Motor neuron (in vitro differentiated cells): ENCODE measurements at regions not wholly inside any gene's neighbourhood (a gene's known extent, or its start where the extent isn't known, plus 50 kb on each side); places are given as distances from the start of the nearest gene placed in this dataset.
A peak's percentile ranks its signal among the peaks of the same experiment; 100 is the strongest.

Experiments
- ATAC-seq, 8 experiments: fragments of 200-7000 bp; cut with Tn5 transposase; replicated peaks in 6 of 8; 2 replicates each; pipeline ENCODE4 v1.8.0; 2021; ENCODE audit warnings: mild to moderate bottlenecking in 8 of 8, moderate library complexity in 8 of 8
- H3K27ac ChIP-seq, 2 donors: fragments of 250-450 bp; sonication (Bioruptor Pico); 2 replicates each; pipeline ENCODE4 v1.9.0; 2021; ENCODE audit warnings: antibody characterized with exemption in 2 of 2, mild to moderate bottlenecking in 2 of 2, moderate library complexity in 1 of 2
- H3K4me1 ChIP-seq, 2 donors: fragments of 250-450 bp; sonication (Bioruptor Pico); replicated peaks in 1 of 2; 2 replicates each; pipeline ENCODE4 v1.6.1; 2021; ENCODE audit warnings: antibody characterized with exemption in 2 of 2, mild to moderate bottlenecking in 2 of 2, moderate library complexity in 1 of 2
- H3K4me3 ChIP-seq, 5 donors: fragments of 250-450 bp; sonication (Bioruptor Pico); 2 replicates each; pipeline ENCODE4 v1.9.0; 2021; ENCODE audit warnings: antibody characterized with exemption in 5 of 5, mild to moderate bottlenecking in 5 of 5, moderate library complexity in 4 of 5
- WGBS, 10 experiments: fragments of 450-650 bp; shearing (Covaris generic); methylation state at CpG; one replicate each; pipeline ENCODE4 v1.0.0; 2022; 5-methylcytosine and 5-hydroxymethylcytosine counted together
- in situ Hi-C, 9 experiments: fragments of 400-800 bp; cut with MboI; loops; one replicate each; pipeline ENCODE4 v1.15.0; 2021; ENCODE audit warnings: low sequenced_read_pairs in 9 of 9, low pct_unique_long_range_greater_than_20kb in 2 of 9; ENCODE audit not compliant: unreplicated experiment in 9 of 9

GRCh38 chr16:74019612-74020011, 277.0 kb upstream of the PSMD7 start:
- ATAC-seq, result no peak
- WGBS, 10 experiments, result 14 to 100% (median 75%) methylated on average over 1 to 3 of the region's 3 CpGs
- Histone ChIP-seq H3K4me3 (no peak overlapping the region), H3K27ac (no peak overlapping the region), H3K4me1 (peaks cover 6 to 16% of the 10 kb centered on the region in 2 donors)
- in situ Hi-C loops, result no loop called here

DNA sequence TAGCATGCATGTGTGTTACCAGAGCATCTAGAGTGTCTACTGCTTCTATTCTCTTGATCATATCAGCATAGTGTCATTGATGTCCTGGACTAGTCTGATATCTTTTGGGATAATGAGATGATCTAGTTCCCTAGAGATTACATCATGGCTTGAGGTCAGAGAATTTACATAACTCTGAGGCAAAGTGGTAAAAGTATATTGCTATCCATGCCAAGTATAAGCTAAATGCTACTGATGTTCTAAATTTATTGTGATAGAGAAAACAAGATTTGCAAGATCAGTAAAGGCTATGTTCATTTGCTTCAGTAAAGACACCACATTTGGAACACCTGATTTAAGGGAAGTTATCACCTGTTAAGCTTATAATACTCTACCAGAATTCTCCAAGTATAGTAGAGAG, 280.7 kb upstream of the PSMD7 start:
- Histone ChIP-seq H3K27ac (no peak overlapping the region), H3K4me1 (peaks cover 6 to 16% of the 10 kb centered on the region in 2 donors), H3K4me3 (no peak overlapping the region)
- ATAC-seq, result no peak
- in situ Hi-C loops, result no loop called here

GRCh38 chr16:73998707-73999106, 297.9 kb upstream of the PSMD7 start:
- in situ Hi-C loops, result no loop called here
- no peak overlapping the region for H3K27ac ChIP-seq
- no peaks in the 10 kb centered on the region for H3K4me1 ChIP-seq
- 0 to 84% (median 17%) methylated on average over 1 to 2 of the region's 2 CpGs; no CpG with 5 or more reads in 3 of the 10 experiments for WGBS, 10 experiments
- no peak overlapping the region for H3K4me3 ChIP-seq
- ATAC-seq, result peak in 1 of 8 experiments; percentile 50

DNA sequence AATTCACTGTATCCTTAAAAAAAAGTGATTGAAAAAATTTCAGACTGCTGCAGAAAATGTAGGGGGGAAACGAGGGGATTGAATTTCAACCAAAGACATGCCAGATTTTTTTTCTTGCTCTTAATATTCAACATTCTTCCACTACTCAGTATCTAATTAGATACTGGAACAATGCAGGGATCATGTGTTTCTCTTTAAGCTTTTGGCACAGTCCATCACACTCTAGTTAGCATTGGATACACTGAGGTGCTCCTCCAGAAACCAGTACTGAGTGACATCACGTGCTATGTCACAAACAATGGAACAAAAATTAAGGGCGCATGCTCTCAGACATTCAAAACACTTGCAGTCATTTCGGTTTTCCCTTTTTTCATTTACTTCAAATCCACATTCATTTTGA, 298.6 kb upstream of the PSMD7 start:
- in situ Hi-C loops, result no loop called here
- no peaks in the 10 kb centered on the region for H3K4me1 ChIP-seq
- WGBS, 10 experiments, result 4 to 94% (median 80%) methylated on average over 3 to 4 of the region's 4 CpGs
- ATAC-seq, result peak in 2 of 8 experiments; percentile 37 to 39
- no peak overlapping the region for H3K27ac ChIP-seq
- no peak overlapping the region for H3K4me3 ChIP-seq

- in situ Hi-C loops, result no loop called here
- no peak overlapping the region for H3K4me3 ChIP-seq
- H3K4me1 ChIP-seq, result no peaks in the 10 kb centered on the region
- no peak for ATAC-seq
- H3K27ac ChIP-seq, result no peak overlapping the region
- 0 to 95% (median 82%) methylated on average over 1 to 3 of the region's 3 CpGs; no CpG with 5 or more reads in 1 of the 10 experiments for WGBS, 10 experiments
Measured at GRCh38 chr16:73997340-73997711, 299.3 kb upstream of the PSMD7 start.

GRCh38 chr16:73996624-73997339, 299.8 kb upstream of the PSMD7 start:
- in situ Hi-C loops, result no loop called here
- Histone ChIP-seq H3K27ac (no peak overlapping the region), H3K4me1 (no peaks in the 10 kb centered on the region), H3K4me3 (no peak overlapping the region)
- peak in 2 of 8 experiments; percentile 60 to 69 for ATAC-seq
- WGBS, 10 experiments, result 11 to 100% (median 83%) methylated on average over 2 to 11 of the region's 11 CpGs

DNA sequence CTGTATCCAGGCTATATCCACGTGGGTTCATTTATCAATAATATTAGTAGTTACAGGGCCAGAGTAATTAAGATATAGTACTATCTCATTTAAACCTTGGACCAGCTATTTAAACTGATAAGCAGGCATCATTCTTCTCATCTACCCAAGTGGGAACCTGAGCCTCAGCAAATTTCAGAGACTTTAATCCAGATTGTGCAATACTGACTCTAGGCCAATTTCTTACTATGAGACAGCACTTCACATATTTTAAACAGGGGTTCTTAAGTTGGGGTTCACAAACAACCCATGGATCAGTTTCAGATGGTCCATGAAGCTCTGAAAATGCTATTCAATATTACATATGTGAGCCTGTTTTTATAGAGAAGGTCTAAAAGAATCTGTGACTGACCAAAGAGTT, 302.7 kb upstream of the PSMD7 start:
- WGBS, 10 experiments, result 0 to 80% (median 51%) methylated on average over 1 of the region's 1 CpG; no CpG with 5 or more reads in 4 of the 10 experiments
- no peaks in the 10 kb centered on the region for H3K4me1 ChIP-seq
- in situ Hi-C loops, result no loop called here
- H3K27ac ChIP-seq, result no peak overlapping the region
- no peak for ATAC-seq
- H3K4me3 ChIP-seq, result no peak overlapping the region

GRCh38 chr16:73978407-73978784, 318.2 kb upstream of the PSMD7 start:
- Histone ChIP-seq H3K4me1 (peaks cover 3 to 27% of the 10 kb centered on the region in 2 donors), H3K27ac (no peak overlapping the region), H3K4me3 (no peak overlapping the region)
- 0 to 100% (median 92%) methylated on average over 1 to 5 of the region's 5 CpGs for WGBS, 10 experiments
- no peak for ATAC-seq
- in situ Hi-C loops, result no loop called here

DNA sequence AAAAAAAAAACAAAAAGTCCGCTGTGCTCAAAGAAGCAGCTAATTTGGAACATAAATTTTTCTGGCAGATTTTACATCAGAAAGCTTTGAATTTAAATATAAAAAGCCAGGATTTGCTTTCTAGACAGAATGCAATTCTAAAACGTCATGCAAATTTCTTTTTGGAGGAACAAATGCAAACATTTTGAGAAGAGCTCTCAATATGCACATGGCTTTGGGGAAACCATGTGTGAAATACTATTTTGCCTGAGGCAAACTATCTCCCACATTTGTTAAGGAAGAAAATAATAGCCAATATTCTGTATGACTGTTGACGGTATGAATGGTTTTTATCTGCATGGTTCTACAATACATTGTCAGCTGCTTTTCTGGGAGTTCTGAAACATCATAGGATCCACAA, 320.0 kb upstream of the PSMD7 start:
- 0 to 100% (median 40%) methylated on average over 1 to 3 of the region's 3 CpGs for WGBS, 10 experiments
- in situ Hi-C loops, result no loop called here

GRCh38 chr16:73973174-73973573, 323.4 kb upstream of the PSMD7 start:
- ATAC-seq, result peak in 3 of 8 experiments; percentile 65 to 70 (median 67)
- 29 to 83% (median 60%) methylated on average over 1 to 4 of the region's 4 CpGs; no CpG with 5 or more reads in 1 of the 10 experiments for WGBS, 10 experiments
- no peak overlapping the region for H3K4me3 ChIP-seq
- H3K4me1 ChIP-seq, result peaks cover 8 to 39% of the 10 kb centered on the region in 2 donors
- H3K27ac ChIP-seq, result peak overlapping the region in 1 of 2 donors; percentile 38
- in situ Hi-C loops, result no loop called here

More for the DNA sequence above, 320.0 kb upstream of the PSMD7 start:
- Histone ChIP-seq H3K27ac (no peak overlapping the region), H3K4me1 (peaks cover 8 to 43% of the 10 kb centered on the region in 2 donors), H3K4me3 (no peak overlapping the region)
- peak in 6 of 8 experiments; percentile 24 to 89 (median 60) for ATAC-seq

DNA sequence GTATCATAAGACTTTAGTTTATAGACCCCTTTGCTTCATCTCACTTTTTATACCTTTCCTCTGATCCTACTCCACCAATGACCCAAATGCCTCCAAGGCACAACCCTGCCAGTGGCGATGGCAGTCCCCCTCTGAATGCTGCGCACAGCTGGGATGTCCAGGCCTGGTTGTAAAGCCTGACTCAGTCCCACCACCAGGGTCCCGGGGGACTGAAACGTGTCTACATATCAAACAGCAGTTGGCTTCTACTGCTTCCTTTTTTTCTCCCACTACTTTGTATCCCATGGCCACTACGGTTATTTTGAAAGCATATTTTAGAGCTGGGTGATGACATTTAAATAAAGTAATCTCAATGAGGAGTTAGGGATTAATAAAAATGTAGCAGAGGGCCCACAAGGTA, 329.8 kb upstream of the PSMD7 start:
- no peak overlapping the region for H3K27ac ChIP-seq
- H3K4me1 ChIP-seq, result peaks cover 0 to 5% of the 10 kb centered on the region in 2 donors
- H3K4me3 ChIP-seq, result no peak overlapping the region
- in situ Hi-C loops, result no loop called here
- no peak for ATAC-seq
- WGBS, 10 experiments, result 0 to 100% (median 78%) methylated on average over 1 to 3 of the region's 5 CpGs; no CpG with 5 or more reads in 2 of the 10 experiments

GRCh38 chr16:73965591-73965990, 331.0 kb upstream of the PSMD7 start:
- H3K27ac ChIP-seq, result no peak overlapping the region
- in situ Hi-C loops, result no loop called here
- ATAC-seq, result no peak
- 8 to 100% (median 71%) methylated on average over 1 to 3 of the region's 3 CpGs; no CpG with 5 or more reads in 3 of the 10 experiments for WGBS, 10 experiments
- H3K4me3 ChIP-seq, result no peak overlapping the region
- H3K4me1 ChIP-seq, result no peaks in the 10 kb centered on the region

DNA sequence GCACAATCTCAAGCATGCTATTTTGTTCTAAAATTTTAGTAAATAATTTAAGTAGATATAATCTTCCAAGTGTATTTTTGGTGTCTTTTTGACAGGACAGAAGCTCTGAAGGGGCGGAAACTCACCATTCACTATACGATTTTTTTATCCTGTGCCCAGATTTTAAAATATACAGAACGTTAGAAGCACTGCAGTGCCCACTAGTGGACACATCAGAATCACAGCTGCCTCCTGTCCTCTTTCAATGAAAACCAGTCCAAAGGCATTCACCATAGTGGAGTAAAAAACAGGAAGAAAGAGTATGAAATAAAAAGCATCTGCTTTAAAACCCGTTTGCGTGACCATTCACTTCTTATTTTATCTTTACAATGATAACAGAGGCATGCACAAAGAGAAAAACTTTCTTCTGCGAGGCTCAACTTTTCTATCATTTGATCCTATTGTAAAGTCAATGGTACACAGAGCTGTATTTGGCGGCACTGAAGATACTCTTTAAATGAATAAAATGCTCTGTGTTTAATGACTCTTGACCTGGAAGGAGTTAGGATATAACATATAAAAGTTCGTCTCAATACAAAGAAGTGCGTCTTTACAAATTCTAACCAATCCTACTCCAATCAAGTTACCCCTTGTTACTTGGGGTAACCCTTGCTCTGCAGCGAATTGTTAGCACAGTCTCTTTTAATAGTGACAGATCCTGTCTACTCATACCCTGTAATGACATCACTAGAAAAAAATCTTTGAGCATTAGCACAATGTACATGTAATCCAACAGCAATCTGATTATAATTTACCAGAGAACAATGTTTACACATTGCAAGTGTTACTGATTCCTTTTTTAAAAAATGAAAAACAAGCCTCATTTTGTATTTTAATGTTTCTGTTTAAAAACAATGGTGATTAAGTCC, 339.8 kb upstream of the PSMD7 start:
- in situ Hi-C loops, result no loop called here
- 13 to 66% (median 31%) methylated on average over 3 to 10 of the region's 10 CpGs for WGBS, 10 experiments
- peaks cover 10 to 21% of the 10 kb centered on the region in 2 donors for H3K4me1 ChIP-seq
- no peak overlapping the region for H3K4me3 ChIP-seq
- H3K27ac ChIP-seq, result no peak overlapping the region
- peak; percentile 66 to 81 (median 75) for ATAC-seq
